ENCODE measurements at regions not wholly inside any gene's neighbourhood (a gene's known extent, or its start where the extent isn't known, plus 50 kb on each side); places are given as distances from the start of the nearest gene placed in this dataset.

DNA sequence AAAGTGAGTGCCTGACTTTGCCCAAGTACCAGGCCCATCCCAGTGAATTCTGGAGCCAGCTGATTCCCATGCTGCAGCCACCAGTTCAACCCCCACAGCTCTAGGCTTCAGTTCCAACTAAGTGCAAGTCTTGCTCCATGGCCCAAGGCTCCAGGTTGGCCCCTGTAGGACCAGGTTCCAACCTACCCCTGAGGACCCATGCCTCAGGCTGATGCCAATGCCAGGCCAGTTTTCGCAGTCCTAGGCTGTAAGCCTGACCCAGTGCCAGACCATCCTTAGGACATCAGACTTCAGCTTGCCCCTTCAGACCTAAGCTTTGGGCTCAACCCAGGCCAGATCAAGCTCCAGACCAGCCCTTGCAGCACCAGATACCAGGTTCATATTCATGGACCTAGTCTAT lies 352.6 kb downstream of the FSCB start:
- TF ChIP-seq, protein P1, sequence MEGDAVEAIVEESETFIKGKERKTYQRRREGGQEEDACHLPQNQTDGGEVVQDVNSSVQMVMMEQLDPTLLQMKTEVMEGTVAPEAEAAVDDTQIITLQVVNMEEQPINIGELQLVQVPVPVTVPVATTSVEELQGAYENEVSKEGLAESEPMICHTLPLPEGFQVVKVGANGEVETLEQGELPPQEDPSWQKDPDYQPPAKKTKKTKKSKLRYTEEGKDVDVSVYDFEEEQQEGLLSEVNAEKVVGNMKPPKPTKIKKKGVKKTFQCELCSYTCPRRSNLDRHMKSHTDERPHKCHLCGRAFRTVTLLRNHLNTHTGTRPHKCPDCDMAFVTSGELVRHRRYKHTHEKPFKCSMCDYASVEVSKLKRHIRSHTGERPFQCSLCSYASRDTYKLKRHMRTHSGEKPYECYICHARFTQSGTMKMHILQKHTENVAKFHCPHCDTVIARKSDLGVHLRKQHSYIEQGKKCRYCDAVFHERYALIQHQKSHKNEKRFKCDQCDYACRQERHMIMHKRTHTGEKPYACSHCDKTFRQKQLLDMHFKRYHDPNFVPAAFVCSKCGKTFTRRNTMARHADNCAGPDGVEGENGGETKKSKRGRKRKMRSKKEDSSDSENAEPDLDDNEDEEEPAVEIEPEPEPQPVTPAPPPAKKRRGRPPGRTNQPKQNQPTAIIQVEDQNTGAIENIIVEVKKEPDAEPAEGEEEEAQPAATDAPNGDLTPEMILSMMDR (IDR thresholded peaks at IDR 0.05; ENCODE audit: unreplicated experiment) = no peak
- H3K9me3 Mint-ChIP-seq (ENCODE audit: low read depth) = peaks cover 20% of the 10 kb centered on the region
- H3K4me3 Mint-ChIP-seq (ENCODE audit: low read depth) = no peak overlapping the region
- no peak overlapping the region for H3K27ac Mint-ChIP-seq
- no peak for DNase-seq (ENCODE audit: low spot score, unreplicated experiment)
- peaks cover 2% of the 10 kb centered on the region for H3K36me3 Mint-ChIP-seq (ENCODE audit: insufficient read depth)
- H3K27me3 Mint-ChIP-seq = no peaks in the 10 kb centered on the region
- H3K4me1 Mint-ChIP-seq (ENCODE audit: low read depth) = peaks cover 2% of the 10 kb centered on the region

DNA sequence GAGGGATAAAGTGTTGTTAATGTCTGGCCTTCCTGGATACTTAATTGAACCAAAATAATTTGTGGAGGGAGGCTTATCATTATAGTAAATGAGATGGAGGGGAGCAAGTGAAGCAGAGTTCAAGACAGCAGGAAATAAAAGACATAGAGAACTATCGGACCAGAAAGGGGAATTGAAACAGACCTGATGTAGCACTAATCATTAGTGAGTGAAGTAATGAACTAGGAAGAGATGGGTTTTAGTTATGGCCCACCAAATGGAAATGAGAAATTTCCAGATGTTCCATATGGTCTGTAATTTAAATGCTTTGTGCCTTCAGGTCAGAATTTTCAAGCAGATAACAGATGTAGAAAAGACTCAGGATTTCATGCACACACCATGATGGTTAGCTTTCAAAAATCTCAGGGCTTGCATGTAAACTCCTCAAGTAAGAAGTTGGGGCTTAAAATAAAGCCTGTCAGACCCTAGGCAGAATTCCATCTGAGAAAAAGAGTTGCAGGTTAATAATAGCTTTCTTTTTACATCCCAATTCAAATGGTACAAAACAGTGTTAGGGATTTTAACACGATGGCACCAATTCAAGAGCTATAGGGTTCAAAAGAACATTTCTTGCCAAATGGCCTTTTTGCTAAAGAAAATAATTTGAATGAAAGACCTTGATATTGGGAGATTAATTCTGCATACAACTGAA lies 355.8 kb downstream of the FSCB start:
- Mint-ChIP-seq H3K4me1 (ENCODE audit: low read depth) (peaks cover 2% of the 10 kb centered on the region), H3K36me3 (ENCODE audit: insufficient read depth) (peaks cover 2% of the 10 kb centered on the region), H3K9me3 (ENCODE audit: low read depth) (peaks cover 13% of the 10 kb centered on the region), H3K4me3 (ENCODE audit: low read depth) (no peak overlapping the region), H3K27ac (no peak overlapping the region), H3K27me3 (no peaks in the 10 kb centered on the region)
- TF ChIP-seq, protein P1 (IDR thresholded peaks at IDR 0.05; ENCODE audit: unreplicated experiment) = no peak
- DNase-seq (ENCODE audit: low spot score, unreplicated experiment) = no peak

DNA sequence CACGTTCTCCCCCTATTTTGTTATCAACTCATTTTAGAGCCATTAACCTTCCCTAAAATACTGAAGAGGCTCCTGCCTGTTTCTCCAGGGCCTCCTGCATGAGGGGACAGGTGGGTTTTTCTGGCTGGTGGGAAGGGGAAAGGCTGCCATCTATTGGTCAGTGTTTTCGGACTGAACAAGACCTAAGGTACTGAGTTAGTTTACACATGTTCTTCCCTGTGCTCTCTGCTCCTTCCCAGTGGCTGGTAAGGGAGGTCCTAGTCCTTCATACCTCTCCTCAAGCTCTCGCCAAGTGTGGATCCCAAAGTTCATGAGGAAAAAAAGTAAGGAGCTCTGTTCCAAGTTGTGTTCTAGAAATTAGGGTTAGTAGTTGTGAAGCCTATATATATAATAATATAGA lies 357.5 kb downstream of the FSCB start:
- Mint-ChIP-seq H3K4me3 (ENCODE audit: low read depth) (no peak overlapping the region), H3K9me3 (ENCODE audit: low read depth) (peaks cover 7% of the 10 kb centered on the region)

DNA sequence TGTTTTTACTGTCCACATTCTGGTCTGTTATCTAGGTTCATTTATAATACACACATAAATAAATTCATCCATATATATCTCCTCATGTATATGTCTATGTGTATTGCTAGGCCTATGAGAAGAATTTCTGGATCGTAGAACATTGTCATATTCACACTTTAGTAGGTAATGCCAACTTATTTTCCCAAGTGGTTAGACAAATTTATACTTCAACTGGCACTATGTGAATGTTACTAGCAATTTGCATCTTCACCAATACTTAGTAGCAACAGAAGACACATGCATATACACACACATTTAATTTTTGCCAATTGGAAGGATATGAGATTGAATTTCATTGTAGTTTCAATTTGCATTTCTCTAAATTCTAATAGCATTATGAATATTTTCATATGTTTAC lies 365.1 kb downstream of the FSCB start:
- TF ChIP-seq, protein P1 (IDR thresholded peaks at IDR 0.05; ENCODE audit: unreplicated experiment) = no peak
- Mint-ChIP-seq H3K36me3 (ENCODE audit: insufficient read depth) (no peaks in the 10 kb centered on the region), H3K27ac (no peak overlapping the region), H3K27me3 (no peaks in the 10 kb centered on the region), H3K9me3 (ENCODE audit: low read depth) (peaks cover 4% of the 10 kb centered on the region), H3K4me3 (ENCODE audit: low read depth) (no peak overlapping the region), H3K4me1 (ENCODE audit: low read depth) (no peaks in the 10 kb centered on the region)
- DNase-seq (ENCODE audit: low spot score, unreplicated experiment) = no peak

More for the DNA sequence above, 357.5 kb downstream of the FSCB start:
- H3K27me3 Mint-ChIP-seq = no peaks in the 10 kb centered on the region
- peaks cover 2% of the 10 kb centered on the region for H3K4me1 Mint-ChIP-seq (ENCODE audit: low read depth)
- no peak overlapping the region for H3K27ac Mint-ChIP-seq
- no peaks in the 10 kb centered on the region for H3K36me3 Mint-ChIP-seq (ENCODE audit: insufficient read depth)
- peak; percentile 30 for DNase-seq (ENCODE audit: low spot score, unreplicated experiment)
- TF ChIP-seq, protein P1 (IDR thresholded peaks at IDR 0.05; ENCODE audit: unreplicated experiment) = peak; percentile 63

DNA sequence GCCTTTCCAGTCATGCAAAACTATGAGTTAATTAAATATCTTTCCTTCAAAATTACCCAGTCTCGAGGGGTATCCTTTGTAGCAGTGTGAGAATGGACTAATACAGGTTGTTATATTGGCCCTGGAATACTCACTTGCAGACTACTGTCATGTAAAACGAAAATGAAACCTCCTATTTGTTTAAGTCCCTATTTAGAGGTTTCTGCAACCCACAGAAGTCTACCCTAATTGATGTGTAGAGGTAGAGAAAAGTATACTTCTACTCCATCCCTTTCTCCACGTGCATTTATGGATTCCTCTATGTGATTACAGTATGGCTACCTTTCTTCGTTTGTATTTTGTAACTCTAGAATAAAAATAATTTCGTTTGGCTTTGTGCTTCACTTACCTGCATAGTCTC lies 371.1 kb downstream of the FSCB start:
- Mint-ChIP-seq H3K36me3 (ENCODE audit: insufficient read depth) (no peaks in the 10 kb centered on the region), H3K27ac (no peak overlapping the region), H3K9me3 (ENCODE audit: low read depth) (no peaks in the 10 kb centered on the region), H3K4me1 (ENCODE audit: low read depth) (no peaks in the 10 kb centered on the region), H3K27me3 (no peaks in the 10 kb centered on the region), H3K4me3 (ENCODE audit: low read depth) (no peak overlapping the region)
- TF ChIP-seq, protein P1 (IDR thresholded peaks at IDR 0.05; ENCODE audit: unreplicated experiment) = no peak
- DNase-seq (ENCODE audit: low spot score, unreplicated experiment) = no peak
